Psoas muscle (tissue), 7 donors: ENCODE measurements at regions not wholly inside any gene's neighbourhood (a gene's known extent, or its start where the extent isn't known, plus 50 kb on each side); places are given as distances from the start of the nearest gene placed in this dataset.

Experiments used
- ATAC-seq, 4 donors: fragments of 200-7000 bp; cut with Tn5 transposase; one replicate each; pipeline ENCODE4 v1.9.1; 2020; ENCODE audit warnings: moderate library complexity in 3 of 4, mild to moderate bottlenecking in 2 of 4
- DNase-seq, 2 donors: peaks; one replicate each; pipeline ENCODE4 v3.0.0-alpha.2; 2020
- H3K27ac ChIP-seq: fragments of 200-600 bp; one replicate; pipeline ENCODE4 v1.8.0; 2022
- H3K27me3 ChIP-seq, 3 donors: fragments of 200-600 bp in 1 of 3; one replicate each; pipeline versions ENCODE4 v1.6.1 to v1.8.0; 2013 to 2022; ENCODE audit warnings: low read length in 2 of 3, mild to moderate bottlenecking in 2 of 3, moderate library complexity in 1 of 3; ENCODE audit not compliant: insufficient read depth in 3 of 3
- H3K36me3 ChIP-seq, 2 donors: fragments of 200-600 bp in 1 of 2; one replicate each; pipeline versions ENCODE4 v1.6.1 to v1.8.0; 2013 to 2022; ENCODE audit warnings: low read depth in 1 of 2, mild to moderate bottlenecking in 1 of 2, moderate library complexity in 1 of 2; ENCODE audit not compliant: insufficient read depth in 1 of 2
- H3K4me1 ChIP-seq: fragments of 200-600 bp; one replicate; pipeline ENCODE4 v1.8.0; 2022
- H3K4me3 ChIP-seq: fragments of 200-600 bp; one replicate; pipeline ENCODE4 v1.8.0; 2022; ENCODE audit warnings: mild to moderate bottlenecking
- H3K9me3 ChIP-seq: fragments of 200-600 bp; one replicate; pipeline ENCODE4 v1.8.0; 2022
- whole genome bisulfite sequencing, 3 donors: extraction: QIAGEN DNeasy Blood & Tissue Kit; methylation state at CpG; one replicate each; pipeline versions ENCODE4 v1.1.6 to v1.1.7; 2013; 5-methylcytosine and 5-hydroxymethylcytosine counted together
- intact Hi-C, 2 donors: fragments of 100-400 bp; cut with DNase I; formaldehyde crosslinking; loops; one replicate each; pipeline versions ENCODE4 v1.11.0 to v1.14.2; 2022
- TF ChIP-seq, protein P1 (sequence below): fragments of 200-600 bp; IDR thresholded peaks from one replicate; pipeline ENCODE4 v1.8.0; 2022; ENCODE audit warnings: antibody characterized with exemption
- donor health status: healthy with polysubstance abuse.
- donor health status: DM: no; HTN: no; CAD: no; lungs with moderate emphysema.
- donor health status: Bipolar disorder and iron deficiency.
- donor health status: healthy.
- donor health status: DM: yes; HTN: yes; CAD: no.
- donor health status: DM: no; HTN: no; CAD: no.
- donor health status: DM: yes; HTN: yes; CAD: no.

DNA sequence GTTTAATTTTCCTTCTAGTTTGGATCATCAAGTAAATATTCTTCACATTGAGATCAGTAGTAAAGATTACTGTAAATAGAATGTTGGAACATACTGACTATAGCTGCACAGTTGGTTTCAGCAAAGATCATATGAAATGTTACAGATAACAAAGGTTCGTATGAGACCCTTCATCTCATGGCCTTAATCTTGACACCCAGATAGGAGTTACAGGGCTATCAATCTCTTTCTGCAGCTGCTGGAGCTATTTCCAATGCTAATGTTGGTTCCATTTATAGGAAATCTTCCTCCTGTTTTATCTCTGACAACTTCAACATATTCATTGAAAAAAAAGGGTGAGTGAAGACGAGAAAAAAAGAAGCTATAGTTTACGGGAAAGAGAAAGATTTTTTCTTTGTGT is 495.6 kb downstream of the JRKL start:
- Histone ChIP-seq H3K4me3 (no peak overlapping the region), H3K4me1 (no peaks in the 10 kb centered on the region), H3K36me3 (no peaks in the 10 kb centered on the region), H3K27me3 (no peaks in the 10 kb centered on the region), H3K9me3 (peaks cover 3% of the 10 kb centered on the region), H3K27ac (no peak overlapping the region)
- intact Hi-C loops = no loop called here
- TF ChIP-seq, protein P1, sequence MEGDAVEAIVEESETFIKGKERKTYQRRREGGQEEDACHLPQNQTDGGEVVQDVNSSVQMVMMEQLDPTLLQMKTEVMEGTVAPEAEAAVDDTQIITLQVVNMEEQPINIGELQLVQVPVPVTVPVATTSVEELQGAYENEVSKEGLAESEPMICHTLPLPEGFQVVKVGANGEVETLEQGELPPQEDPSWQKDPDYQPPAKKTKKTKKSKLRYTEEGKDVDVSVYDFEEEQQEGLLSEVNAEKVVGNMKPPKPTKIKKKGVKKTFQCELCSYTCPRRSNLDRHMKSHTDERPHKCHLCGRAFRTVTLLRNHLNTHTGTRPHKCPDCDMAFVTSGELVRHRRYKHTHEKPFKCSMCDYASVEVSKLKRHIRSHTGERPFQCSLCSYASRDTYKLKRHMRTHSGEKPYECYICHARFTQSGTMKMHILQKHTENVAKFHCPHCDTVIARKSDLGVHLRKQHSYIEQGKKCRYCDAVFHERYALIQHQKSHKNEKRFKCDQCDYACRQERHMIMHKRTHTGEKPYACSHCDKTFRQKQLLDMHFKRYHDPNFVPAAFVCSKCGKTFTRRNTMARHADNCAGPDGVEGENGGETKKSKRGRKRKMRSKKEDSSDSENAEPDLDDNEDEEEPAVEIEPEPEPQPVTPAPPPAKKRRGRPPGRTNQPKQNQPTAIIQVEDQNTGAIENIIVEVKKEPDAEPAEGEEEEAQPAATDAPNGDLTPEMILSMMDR = no peak
- WGBS, 3 donors = 75 to 82% (median 78%) methylated on average over 3 of the region's 3 CpGs
- DNase-seq (no peak), ATAC-seq (no peak)

DNA sequence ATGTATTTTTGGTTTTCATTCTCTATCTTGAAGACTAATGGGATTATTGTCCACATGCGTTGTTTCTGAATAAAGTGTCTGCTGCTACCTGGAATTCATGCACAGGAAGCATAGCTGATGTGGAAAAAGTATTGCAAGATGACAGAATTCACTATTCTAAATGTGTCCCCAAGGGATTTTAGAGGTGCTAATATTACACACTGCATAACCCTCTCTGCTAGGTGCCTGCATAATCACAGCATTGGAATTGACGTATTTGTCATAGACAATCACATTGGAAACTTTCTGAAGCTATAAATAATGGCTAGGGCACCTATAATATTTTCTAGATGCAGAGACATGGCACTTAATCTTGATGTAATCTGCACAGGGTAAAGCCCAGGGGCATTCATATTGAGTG is 496.1 kb downstream of the JRKL start:
- TF ChIP-seq, protein P1 = no peak
- ATAC-seq (no peak), DNase-seq (no peak)
- intact Hi-C loops = no loop called here
- Histone ChIP-seq H3K9me3 (peaks cover 3% of the 10 kb centered on the region), H3K4me1 (no peaks in the 10 kb centered on the region), H3K36me3 (no peaks in the 10 kb centered on the region), H3K4me3 (no peak overlapping the region), H3K27me3 (no peaks in the 10 kb centered on the region), H3K27ac (no peak overlapping the region)
- WGBS, 3 donors = 87 to 92% (median 89%) methylated on average over 2 of the region's 2 CpGs

DNA sequence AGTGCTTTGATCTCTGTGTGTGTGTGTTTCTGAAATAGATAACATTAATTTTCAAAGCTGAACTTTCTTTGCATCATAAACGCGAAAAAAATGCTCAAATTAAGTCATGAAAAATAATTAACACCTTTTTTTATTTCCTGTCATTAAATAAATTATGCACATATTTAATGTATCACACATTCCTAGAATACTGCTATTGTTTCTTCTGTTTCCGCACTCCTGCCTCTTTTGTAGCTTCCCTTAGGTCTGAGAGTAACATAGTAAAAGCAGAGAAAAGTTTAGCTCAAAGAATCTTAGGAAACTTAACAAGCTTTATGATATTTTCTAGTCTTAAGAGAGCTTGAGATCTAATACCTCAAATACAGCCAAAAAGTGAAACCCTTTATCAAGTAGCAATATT is 504.2 kb downstream of the JRKL start:
- intact Hi-C loops = no loop called here
- Histone ChIP-seq H3K4me3 (no peak overlapping the region), H3K4me1 (no peaks in the 10 kb centered on the region), H3K27me3 (no peaks in the 10 kb centered on the region), H3K9me3 (no peaks in the 10 kb centered on the region), H3K27ac (no peak overlapping the region), H3K36me3 (no peaks in the 10 kb centered on the region)
- TF ChIP-seq, protein P1 = no peak
- no peak for ATAC-seq
- 69 to 74% (median 70%) methylated on average over 3 of the region's 3 CpGs for WGBS, 3 donors
- no peak for DNase-seq

GRCh38 chr11:96894587-96894986 is 504.8 kb downstream of the JRKL start:
- H3K4me3 ChIP-seq = no peak overlapping the region

GRCh38 chr11:96899971-96900370 is 510.2 kb downstream of the JRKL start:
- Histone ChIP-seq H3K4me1 (no peaks in the 10 kb centered on the region), H3K9me3 (no peaks in the 10 kb centered on the region), H3K4me3 (no peak overlapping the region), H3K27me3 (no peaks in the 10 kb centered on the region), H3K27ac (no peak overlapping the region), H3K36me3 (no peaks in the 10 kb centered on the region)
- TF ChIP-seq, protein P1 = no peak
- WGBS, 3 donors = 77 to 90% (median 90%) methylated on average over 5 of the region's 5 CpGs
- no peak for DNase-seq
- intact Hi-C loops = no loop called here
- no peak for ATAC-seq

More at GRCh38 chr11:96894587-96894986, 504.8 kb downstream of the JRKL start:
- TF ChIP-seq, protein P1 = no peak
- no peaks in the 10 kb centered on the region for H3K27me3 ChIP-seq
- 63 to 67% (median 66%) methylated on average over 1 of the region's 1 CpG for WGBS, 3 donors
- no peaks in the 10 kb centered on the region for H3K36me3 ChIP-seq
- no peaks in the 10 kb centered on the region for H3K4me1 ChIP-seq
- H3K27ac ChIP-seq = no peak overlapping the region
- intact Hi-C loops = no loop called here
- no peak for ATAC-seq
- no peak for DNase-seq
- no peaks in the 10 kb centered on the region for H3K9me3 ChIP-seq
